ENCODE measurements at regions not wholly inside any gene's neighbourhood (a gene's known extent, or its start where the extent isn't known, plus 50 kb on each side); places are given as distances from the start of the nearest gene placed in this dataset.

DNA sequence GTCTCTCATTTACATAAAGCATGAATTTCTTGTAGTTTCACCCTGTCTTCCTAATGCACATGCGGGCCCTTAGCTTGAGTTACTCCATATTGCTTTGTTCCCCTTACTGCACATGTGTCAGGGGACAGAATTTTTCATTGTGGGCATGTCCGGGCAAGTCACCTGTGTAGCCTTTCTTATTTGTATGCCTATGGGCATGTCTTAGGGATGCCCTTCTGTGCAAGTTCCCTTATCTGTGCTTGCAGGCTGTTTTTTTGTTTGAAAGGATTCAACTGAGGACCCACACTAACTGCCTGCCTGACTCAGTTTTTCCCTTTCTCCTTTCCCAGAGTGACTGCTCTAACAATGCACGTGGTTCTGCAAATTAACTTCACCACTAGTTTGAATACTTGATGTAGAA lies 161.7 kb downstream of the YTHDC2 start:
- no peak overlapping the region for H3K4me2 ChIP-seq (ENCODE audit: low read length)
- no peaks in the 10 kb centered on the region for H3K9me3 ChIP-seq (ENCODE audit: low read length)
- H2AFZ ChIP-seq (ENCODE audit: low read length), result no peak overlapping the region
- no peaks in the 10 kb centered on the region for H4K20me1 ChIP-seq (ENCODE audit: insufficient read depth, low read length)
- H3K27me3 ChIP-seq (ENCODE audit: insufficient read depth, low read length), result no peaks in the 10 kb centered on the region
- H3K27ac ChIP-seq (ENCODE audit: low read depth, low read length, poor library complexity, severe bottlenecking), result no peak overlapping the region
- no peak overlapping the region for H3K9ac ChIP-seq (ENCODE audit: low read length)
- H3K4me1 ChIP-seq (ENCODE audit: insufficient read depth, low read length, severe bottlenecking), result no peaks in the 10 kb centered on the region
- no peak overlapping the region for H3K4me3 ChIP-seq (ENCODE audit: low read depth, low read length, poor library complexity, severe bottlenecking)
- no peak for TF ChIP-seq EZH2 (IDR thresholded peaks at IDR 0.05; ENCODE audit: borderline replicate concordance, low read length)
- TF ChIP-seq, protein P1, sequence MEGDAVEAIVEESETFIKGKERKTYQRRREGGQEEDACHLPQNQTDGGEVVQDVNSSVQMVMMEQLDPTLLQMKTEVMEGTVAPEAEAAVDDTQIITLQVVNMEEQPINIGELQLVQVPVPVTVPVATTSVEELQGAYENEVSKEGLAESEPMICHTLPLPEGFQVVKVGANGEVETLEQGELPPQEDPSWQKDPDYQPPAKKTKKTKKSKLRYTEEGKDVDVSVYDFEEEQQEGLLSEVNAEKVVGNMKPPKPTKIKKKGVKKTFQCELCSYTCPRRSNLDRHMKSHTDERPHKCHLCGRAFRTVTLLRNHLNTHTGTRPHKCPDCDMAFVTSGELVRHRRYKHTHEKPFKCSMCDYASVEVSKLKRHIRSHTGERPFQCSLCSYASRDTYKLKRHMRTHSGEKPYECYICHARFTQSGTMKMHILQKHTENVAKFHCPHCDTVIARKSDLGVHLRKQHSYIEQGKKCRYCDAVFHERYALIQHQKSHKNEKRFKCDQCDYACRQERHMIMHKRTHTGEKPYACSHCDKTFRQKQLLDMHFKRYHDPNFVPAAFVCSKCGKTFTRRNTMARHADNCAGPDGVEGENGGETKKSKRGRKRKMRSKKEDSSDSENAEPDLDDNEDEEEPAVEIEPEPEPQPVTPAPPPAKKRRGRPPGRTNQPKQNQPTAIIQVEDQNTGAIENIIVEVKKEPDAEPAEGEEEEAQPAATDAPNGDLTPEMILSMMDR (IDR thresholded peaks at IDR 0.05; ENCODE audit: low read length), result no peak
- H3K9me2 ChIP-seq (ENCODE audit: low read depth, low read length), result no peaks in the 10 kb centered on the region
- H3K79me2 ChIP-seq (ENCODE audit: insufficient read depth, low read length), result no peaks in the 10 kb centered on the region
- H3K36me3 ChIP-seq (ENCODE audit: insufficient read depth, low read length), result no peaks in the 10 kb centered on the region; the same call in 1 of the 2 replicates
- no peaks in the 10 kb centered on the region for H3F3A ChIP-seq (ENCODE audit: insufficient read depth, low read length)

DNA sequence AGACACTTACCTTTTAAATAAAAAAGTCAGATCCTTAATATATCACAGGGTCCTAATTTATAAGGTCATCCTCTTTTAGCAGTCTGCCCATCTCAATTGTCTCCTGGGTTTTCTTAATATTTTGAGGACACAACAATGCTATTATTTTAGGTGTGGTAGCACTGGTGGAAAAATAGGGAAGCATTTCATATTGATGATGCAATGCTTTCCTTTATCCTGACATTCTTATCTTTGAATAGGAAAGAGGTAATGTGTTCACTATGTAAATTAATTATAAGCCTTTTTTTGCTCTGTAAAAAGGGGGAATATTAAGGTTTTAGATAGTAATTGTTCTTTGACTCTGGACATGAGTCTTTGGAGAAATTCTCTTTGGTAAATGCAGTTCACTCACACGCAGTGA lies 164.7 kb downstream of the YTHDC2 start:
- Histone ChIP-seq H3K27ac (ENCODE audit: low read depth, low read length, poor library complexity, severe bottlenecking) (no peak overlapping the region), H3F3A (ENCODE audit: insufficient read depth, low read length) (no peaks in the 10 kb centered on the region), H3K9ac (ENCODE audit: low read length) (no peak overlapping the region), H3K4me3 (ENCODE audit: low read depth, low read length, poor library complexity, severe bottlenecking) (no peak overlapping the region), H3K9me3 (ENCODE audit: low read length) (no peaks in the 10 kb centered on the region), H4K20me1 (ENCODE audit: insufficient read depth, low read length) (no peaks in the 10 kb centered on the region), H3K79me2 (ENCODE audit: insufficient read depth, low read length) (no peaks in the 10 kb centered on the region), H3K4me2 (ENCODE audit: low read length) (no peak overlapping the region), H3K4me1 (ENCODE audit: insufficient read depth, low read length, severe bottlenecking) (no peaks in the 10 kb centered on the region), H3K9me2 (ENCODE audit: low read depth, low read length) (no peaks in the 10 kb centered on the region), H3K27me3 (ENCODE audit: insufficient read depth, low read length) (no peaks in the 10 kb centered on the region), H3K36me3 (ENCODE audit: insufficient read depth, low read length) (no peaks in the 10 kb centered on the region; the same call in 1 of the 2 replicates), H2AFZ (ENCODE audit: low read length) (no peak overlapping the region)
- TF ChIP-seq EZH2 (IDR thresholded peaks at IDR 0.05; ENCODE audit: borderline replicate concordance, low read length), result no peak
- TF ChIP-seq, protein P1 (IDR thresholded peaks at IDR 0.05; ENCODE audit: low read length), result no peak

DNA sequence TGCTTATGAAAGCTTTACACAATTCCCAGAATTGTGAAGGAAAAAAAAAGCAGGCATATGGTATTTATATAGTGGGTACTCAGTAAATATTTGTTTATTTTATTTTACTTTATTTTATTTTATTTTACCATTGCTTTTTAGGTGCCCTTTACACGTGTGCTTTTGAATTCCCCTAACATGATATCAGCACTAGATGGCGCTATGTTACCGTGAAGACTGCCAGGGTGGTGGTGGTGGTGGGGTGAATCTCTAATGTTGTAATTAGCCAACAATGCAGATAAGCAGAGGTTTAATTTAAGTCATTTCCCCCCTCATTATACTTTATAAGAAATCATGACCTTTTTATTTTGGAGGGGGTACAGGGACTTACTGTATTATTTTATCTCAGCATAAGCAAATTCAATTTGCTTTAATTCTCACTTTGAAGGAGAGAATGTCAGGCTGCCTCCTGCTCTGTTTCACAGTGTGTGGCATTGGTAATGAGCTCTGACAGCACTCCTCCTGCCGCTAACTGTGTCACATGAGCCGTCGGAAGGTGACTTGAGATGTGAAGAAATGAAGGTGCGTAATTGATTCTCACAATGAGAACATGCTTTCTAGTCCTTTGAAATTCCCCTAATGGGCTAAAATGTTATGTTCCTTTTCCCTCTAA lies 165.6 kb downstream of the YTHDC2 start:
- no peaks in the 10 kb centered on the region for H4K20me1 ChIP-seq (ENCODE audit: insufficient read depth, low read length)
- no peak overlapping the region for H2AFZ ChIP-seq (ENCODE audit: low read length)

More for the DNA sequence above, 165.6 kb downstream of the YTHDC2 start:
- no peak overlapping the region for H3K9ac ChIP-seq (ENCODE audit: low read length)
- H3K9me2 ChIP-seq (ENCODE audit: low read depth, low read length), result no peaks in the 10 kb centered on the region
- no peaks in the 10 kb centered on the region for H3K27me3 ChIP-seq (ENCODE audit: insufficient read depth, low read length)
- no peaks in the 10 kb centered on the region for H3K9me3 ChIP-seq (ENCODE audit: low read length)
- H3K27ac ChIP-seq (ENCODE audit: low read depth, low read length, poor library complexity, severe bottlenecking), result no peak overlapping the region
- no peak overlapping the region for H3K4me2 ChIP-seq (ENCODE audit: low read length)
- no peaks in the 10 kb centered on the region for H3K79me2 ChIP-seq (ENCODE audit: insufficient read depth, low read length)
- no peaks in the 10 kb centered on the region for H3F3A ChIP-seq (ENCODE audit: insufficient read depth, low read length)
- TF ChIP-seq EZH2 (IDR thresholded peaks at IDR 0.05; ENCODE audit: borderline replicate concordance, low read length), result no peak
- TF ChIP-seq, protein P1 (IDR thresholded peaks at IDR 0.05; ENCODE audit: low read length), result peak; percentile 63
- no peaks in the 10 kb centered on the region; the same call in 1 of the 2 replicates for H3K36me3 ChIP-seq (ENCODE audit: insufficient read depth, low read length)
- H3K4me1 ChIP-seq (ENCODE audit: insufficient read depth, low read length, severe bottlenecking), result no peaks in the 10 kb centered on the region
- no peak overlapping the region for H3K4me3 ChIP-seq (ENCODE audit: low read depth, low read length, poor library complexity, severe bottlenecking)
